ENCODE measurements at regions not wholly inside any gene's neighbourhood (a gene's known extent, or its start where the extent isn't known, plus 50 kb on each side); places are given as distances from the start of the nearest gene placed in this dataset.
"Not testable (repeated sequence)": the region's sequence is repeated elsewhere in the genome, so short reads cannot be mapped to it uniquely, and the experiment has no call there.

GRCh38 chr6:169101036-169101805, 152.4 kb downstream of the THBS2 start:
- DNase-seq (ENCODE audit: low read depth) = no peak

GRCh38 chr6:169099411-169100202, 154.0 kb downstream of the THBS2 start:
- peak; percentile 78 for DNase-seq (ENCODE audit: low read depth)

- DNase-seq (ENCODE audit: low read depth) = not testable (repeated sequence)
These were observed 155.0 kb downstream of the THBS2 start for GRCh38 chr6:169098651-169099050.

GRCh38 chr6:169098116-169098515, 155.5 kb downstream of the THBS2 start:
- DNase-seq (ENCODE audit: low read depth) = no peak

- DNase-seq (ENCODE audit: low read depth) = peak; percentile 99
These were observed 156.2 kb downstream of the THBS2 start for GRCh38 chr6:169097381-169097959.

- DNase-seq (ENCODE audit: low read depth) = no peak
These were observed 157.3 kb downstream of the THBS2 start for GRCh38 chr6:169096388-169096787.

- DNase-seq (ENCODE audit: low read depth) = no peak
These were observed 158.5 kb downstream of the THBS2 start for GRCh38 chr6:169095153-169095552.

- no peak for DNase-seq (ENCODE audit: low read depth)
These were observed 159.1 kb downstream of the THBS2 start for GRCh38 chr6:169094552-169094950.

- DNase-seq (ENCODE audit: low read depth) = no peak
These were observed 159.7 kb downstream of the THBS2 start for GRCh38 chr6:169093770-169094551.

- DNase-seq (ENCODE audit: low read depth) = no peak
These were observed 160.5 kb downstream of the THBS2 start for GRCh38 chr6:169093066-169093723.

- no peak for DNase-seq (ENCODE audit: low read depth)
These were observed 161.3 kb downstream of the THBS2 start for GRCh38 chr6:169092375-169092774.

GRCh38 chr6:169090514-169091127, 163.0 kb downstream of the THBS2 start:
- DNase-seq (ENCODE audit: low read depth) = not testable (repeated sequence)

- DNase-seq (ENCODE audit: low read depth) = no peak
These were observed 164.9 kb downstream of the THBS2 start for GRCh38 chr6:169088762-169089161.

- DNase-seq (ENCODE audit: low read depth) = no peak
These were observed 166.1 kb downstream of the THBS2 start for GRCh38 chr6:169087443-169088041.

- DNase-seq (ENCODE audit: low read depth) = not testable (repeated sequence)
These were observed 167.0 kb downstream of the THBS2 start for GRCh38 chr6:169086616-169087015.

GRCh38 chr6:169086020-169086419, 167.6 kb downstream of the THBS2 start:
- peak; percentile 33 for DNase-seq (ENCODE audit: low read depth)

GRCh38 chr6:169085466-169085865, 168.2 kb downstream of the THBS2 start:
- no peak for DNase-seq (ENCODE audit: low read depth)

- DNase-seq (ENCODE audit: low read depth) = not testable (repeated sequence)
These were observed 169.1 kb downstream of the THBS2 start for GRCh38 chr6:169084557-169084956.

GRCh38 chr6:169084067-169084466, 169.6 kb downstream of the THBS2 start:
- DNase-seq (ENCODE audit: low read depth) = no peak

- DNase-seq (ENCODE audit: low read depth) = no peak
These were observed 170.2 kb downstream of the THBS2 start for GRCh38 chr6:169083508-169083874.

Measured in ELR (cell line).